ENCODE measurements at regions not wholly inside any gene's neighbourhood (a gene's known extent, or its start where the extent isn't known, plus 50 kb on each side); places are given as distances from the start of the nearest gene placed in this dataset.

GRCh38 chr7:87003872-87004798 is 55.3 kb downstream of the ELAPOR2 start (continued):
- TF ChIP-seq ATF3 (IDR thresholded peaks at IDR 0.05), result no peak
- TF ChIP-seq CEBPB (IDR thresholded peaks at IDR 0.05; ENCODE audit: low read depth), result no peak
- TF ChIP-seq POLR2A (IDR thresholded peaks at IDR 0.05; ENCODE audit: borderline replicate concordance, extremely low read depth, insufficient read depth, insufficient read length), result no peak
- TF ChIP-seq EGR1 (IDR thresholded peaks at IDR 0.05; ENCODE audit: low read depth), result no peak
- TF ChIP-seq ZNF274 (IDR thresholded peaks at IDR 0.05; ENCODE audit: low read depth, low read length), result no peak
- TF ChIP-seq YY1 (IDR thresholded peaks at IDR 0.05; ENCODE audit: extremely low read depth, insufficient replicate concordance, low read depth, low read length), result no peak
- TF ChIP-seq, protein P1, sequence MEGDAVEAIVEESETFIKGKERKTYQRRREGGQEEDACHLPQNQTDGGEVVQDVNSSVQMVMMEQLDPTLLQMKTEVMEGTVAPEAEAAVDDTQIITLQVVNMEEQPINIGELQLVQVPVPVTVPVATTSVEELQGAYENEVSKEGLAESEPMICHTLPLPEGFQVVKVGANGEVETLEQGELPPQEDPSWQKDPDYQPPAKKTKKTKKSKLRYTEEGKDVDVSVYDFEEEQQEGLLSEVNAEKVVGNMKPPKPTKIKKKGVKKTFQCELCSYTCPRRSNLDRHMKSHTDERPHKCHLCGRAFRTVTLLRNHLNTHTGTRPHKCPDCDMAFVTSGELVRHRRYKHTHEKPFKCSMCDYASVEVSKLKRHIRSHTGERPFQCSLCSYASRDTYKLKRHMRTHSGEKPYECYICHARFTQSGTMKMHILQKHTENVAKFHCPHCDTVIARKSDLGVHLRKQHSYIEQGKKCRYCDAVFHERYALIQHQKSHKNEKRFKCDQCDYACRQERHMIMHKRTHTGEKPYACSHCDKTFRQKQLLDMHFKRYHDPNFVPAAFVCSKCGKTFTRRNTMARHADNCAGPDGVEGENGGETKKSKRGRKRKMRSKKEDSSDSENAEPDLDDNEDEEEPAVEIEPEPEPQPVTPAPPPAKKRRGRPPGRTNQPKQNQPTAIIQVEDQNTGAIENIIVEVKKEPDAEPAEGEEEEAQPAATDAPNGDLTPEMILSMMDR (IDR thresholded peaks at IDR 0.05 in 2 of 3, conservative IDR thresholded peaks at IDR 0.05 in 1 of 3; ENCODE audit: borderline replicate concordance in 1 of 3, insufficient read depth in 1 of 3, low read depth in 2 of 3, low read length in 2 of 3), result no peak
- TF ChIP-seq FOSL1 (IDR thresholded peaks at IDR 0.05; ENCODE audit: low read depth), result no peak

GRCh38 chr7:87001214-87001613 is 58.2 kb downstream of the ELAPOR2 start:
- intact Hi-C loops (cut with micrococcal nuclease), result no loop called here
- peaks cover 29% of the 10 kb centered on the region for H3K79me2 ChIP-seq (ENCODE audit: insufficient read depth, low read length)
- ChIA-PET RAD21 (ENCODE audit: low non-redundant PET in 1 of 2, low total read pairs in 2 of 2, uncharacterized antibody in 2 of 2, unreplicated experiment in 2 of 2) (no interaction called here), CTCF (interaction anchor here (1.1 kb wide), 1 partner anchor 9 kb away, joined by 4 read pairs; no protein-coding TSS in a partner anchor), POLR2A (no interaction called here)
- no peaks in the 10 kb centered on the region for H3K9me2 ChIP-seq (ENCODE audit: insufficient read depth)
- ATAC-seq (no peak), DNase-seq (ENCODE audit: low read depth, low spot score) (no peak)
- no peak overlapping the region for H3K27ac ChIP-seq (ENCODE audit: low read depth, low read length)
- H3K4me3 ChIP-seq (replicated peaks in 1 of 2; ENCODE audit: low read depth in 1 of 2, low read length in 2 of 2), result no peak overlapping the region
- H3K9me3 ChIP-seq (ENCODE audit: control insufficient read depth in 1 of 2, insufficient read depth in 1 of 2, low read depth in 1 of 2, low read length in 2 of 2), result no peaks in the 10 kb centered on the region
- no peak overlapping the region for H3K9ac ChIP-seq (ENCODE audit: low read length)
- no peaks in the 10 kb centered on the region for H4K20me1 ChIP-seq (ENCODE audit: insufficient read depth)
- H3K36me3 ChIP-seq (ENCODE audit: control insufficient read depth in 1 of 2, insufficient read depth in 2 of 2, low read length in 2 of 2), result no peaks in the 10 kb centered on the region
- no TSS peak for BruUV-seq (replicated peaks)
- H3K27me3 ChIP-seq (ENCODE audit: insufficient read depth, low read length), result no peaks in the 10 kb centered on the region
- H3K4me2 ChIP-seq (ENCODE audit: low read length), result no peak overlapping the region
- no peak overlapping the region for H2AFZ ChIP-seq (ENCODE audit: low read depth, low read length, poor library complexity, severe bottlenecking)
- no peaks in the 10 kb centered on the region for H3K4me1 ChIP-seq (ENCODE audit: control insufficient read depth in 1 of 2, insufficient read depth in 2 of 2, low read length in 2 of 2)
- TF ChIP-seq POLR2AphosphoS5 (IDR thresholded peaks at IDR 0.05; ENCODE audit: low read depth, low read length), result no peak
- TF ChIP-seq, protein P2, sequence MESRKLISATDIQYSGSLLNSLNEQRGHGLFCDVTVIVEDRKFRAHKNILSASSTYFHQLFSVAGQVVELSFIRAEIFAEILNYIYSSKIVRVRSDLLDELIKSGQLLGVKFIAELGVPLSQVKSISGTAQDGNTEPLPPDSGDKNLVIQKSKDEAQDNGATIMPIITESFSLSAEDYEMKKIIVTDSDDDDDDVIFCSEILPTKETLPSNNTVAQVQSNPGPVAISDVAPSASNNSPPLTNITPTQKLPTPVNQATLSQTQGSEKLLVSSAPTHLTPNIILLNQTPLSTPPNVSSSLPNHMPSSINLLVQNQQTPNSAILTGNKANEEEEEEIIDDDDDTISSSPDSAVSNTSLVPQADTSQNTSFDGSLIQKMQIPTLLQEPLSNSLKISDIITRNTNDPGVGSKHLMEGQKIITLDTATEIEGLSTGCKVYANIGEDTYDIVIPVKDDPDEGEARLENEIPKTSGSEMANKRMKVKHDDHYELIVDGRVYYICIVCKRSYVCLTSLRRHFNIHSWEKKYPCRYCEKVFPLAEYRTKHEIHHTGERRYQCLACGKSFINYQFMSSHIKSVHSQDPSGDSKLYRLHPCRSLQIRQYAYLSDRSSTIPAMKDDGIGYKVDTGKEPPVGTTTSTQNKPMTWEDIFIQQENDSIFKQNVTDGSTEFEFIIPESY (IDR thresholded peaks at IDR 0.05; ENCODE audit: extremely low read depth, insufficient replicate concordance, low read length), result no peak
- TF ChIP-seq YY1 (IDR thresholded peaks at IDR 0.05; ENCODE audit: extremely low read depth, insufficient replicate concordance, low read depth, low read length), result no peak
- TF ChIP-seq MAX (IDR thresholded peaks at IDR 0.05), result no peak
- TF ChIP-seq CEBPB (IDR thresholded peaks at IDR 0.05; ENCODE audit: low read depth), result no peak
- TF ChIP-seq POLR2A (IDR thresholded peaks at IDR 0.05; ENCODE audit: borderline replicate concordance, extremely low read depth, insufficient read depth, insufficient read length), result no peak
- TF ChIP-seq EGR1 (IDR thresholded peaks at IDR 0.05; ENCODE audit: low read depth), result no peak
- no peak for TF ChIP-seq EZH2 (IDR thresholded peaks at IDR 0.05)
- TF ChIP-seq SRF (IDR thresholded peaks at IDR 0.05; ENCODE audit: low read depth), result no peak
- TF ChIP-seq RAD21 (IDR thresholded peaks at IDR 0.05; ENCODE audit: low read depth), result no peak
- TF ChIP-seq ZNF274 (IDR thresholded peaks at IDR 0.05; ENCODE audit: low read depth, low read length), result no peak
- no peak for TF ChIP-seq EZH2phosphoT487 (IDR thresholded peaks at IDR 0.05; ENCODE audit: borderline replicate concordance)
- TF ChIP-seq SP1 (IDR thresholded peaks at IDR 0.05; ENCODE audit: low read depth), result no peak

Measured in HCT116 (cell line).